ENCODE measurements at regions not wholly inside any gene's neighbourhood (a gene's known extent, or its start where the extent isn't known, plus 50 kb on each side); places are given as distances from the start of the nearest gene placed in this dataset.

DNA sequence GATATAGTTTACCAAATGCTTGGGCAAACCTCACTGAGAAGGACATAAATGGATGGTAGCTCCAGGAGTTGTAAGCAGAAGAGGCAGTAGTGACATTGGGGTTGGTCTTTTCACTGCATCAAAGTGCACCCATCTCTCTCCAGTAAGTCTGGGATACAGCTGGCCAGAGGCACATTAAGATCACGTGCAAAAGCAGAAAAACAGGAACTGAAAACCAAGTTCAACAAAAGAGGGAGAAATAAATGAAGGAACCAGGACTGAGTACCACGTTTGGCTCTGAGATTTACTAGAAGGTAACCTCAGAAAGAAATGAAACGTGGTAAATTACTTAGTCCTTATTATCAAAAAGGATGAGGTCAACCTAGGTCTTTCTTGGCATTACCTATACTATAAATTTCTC lies 259.2 kb downstream of the OSR1 start:
- 76% methylated on average over 3 of the region's 3 CpGs for WGBS
- Histone ChIP-seq H3K4me1 (ENCODE audit: control insufficient read depth in 4 of 4, insufficient read depth in 4 of 4, low read length in 3 of 4) (no peaks in the 10 kb centered on the region), H3K36me3 (ENCODE audit: control insufficient read depth in 4 of 4, insufficient read depth in 3 of 4, low read depth in 1 of 4, low read length in 3 of 4) (no peaks in the 10 kb centered on the region), H3K27ac (ENCODE audit: low read depth in 1 of 2, low read length in 2 of 2) (no peak overlapping the region), H3K4me3 (ENCODE audit: low read depth in 1 of 3, low read length in 3 of 3) (no peak overlapping the region), H3K27me3 (ENCODE audit: control insufficient read depth in 4 of 4, insufficient read depth in 4 of 4, low read length in 3 of 4) (no peaks in the 10 kb centered on the region), H3K9ac (ENCODE audit: low read depth in 1 of 2, low read length in 2 of 2) (no peak overlapping the region), H3K9me3 (ENCODE audit: control insufficient read depth in 4 of 4, low read length in 3 of 4) (no peaks in the 10 kb centered on the region)
- TF ChIP-seq TAF1 (conservative IDR thresholded peaks at IDR 0.05) = no peak
- TF ChIP-seq, protein P1, sequence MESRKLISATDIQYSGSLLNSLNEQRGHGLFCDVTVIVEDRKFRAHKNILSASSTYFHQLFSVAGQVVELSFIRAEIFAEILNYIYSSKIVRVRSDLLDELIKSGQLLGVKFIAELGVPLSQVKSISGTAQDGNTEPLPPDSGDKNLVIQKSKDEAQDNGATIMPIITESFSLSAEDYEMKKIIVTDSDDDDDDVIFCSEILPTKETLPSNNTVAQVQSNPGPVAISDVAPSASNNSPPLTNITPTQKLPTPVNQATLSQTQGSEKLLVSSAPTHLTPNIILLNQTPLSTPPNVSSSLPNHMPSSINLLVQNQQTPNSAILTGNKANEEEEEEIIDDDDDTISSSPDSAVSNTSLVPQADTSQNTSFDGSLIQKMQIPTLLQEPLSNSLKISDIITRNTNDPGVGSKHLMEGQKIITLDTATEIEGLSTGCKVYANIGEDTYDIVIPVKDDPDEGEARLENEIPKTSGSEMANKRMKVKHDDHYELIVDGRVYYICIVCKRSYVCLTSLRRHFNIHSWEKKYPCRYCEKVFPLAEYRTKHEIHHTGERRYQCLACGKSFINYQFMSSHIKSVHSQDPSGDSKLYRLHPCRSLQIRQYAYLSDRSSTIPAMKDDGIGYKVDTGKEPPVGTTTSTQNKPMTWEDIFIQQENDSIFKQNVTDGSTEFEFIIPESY (IDR thresholded peaks at IDR 0.05) = no peak
- no peak for TF ChIP-seq FOXA1 (IDR thresholded peaks at IDR 0.05)
- no peak for TF ChIP-seq CTCF (IDR thresholded peaks at IDR 0.05; ENCODE audit: low read depth, low read length, missing input control)
- TF ChIP-seq REST (IDR thresholded peaks at IDR 0.05) = no peak
- no peak for TF ChIP-seq ATF3 (IDR thresholded peaks at IDR 0.05)
- no peak for TF ChIP-seq EGR1 (IDR thresholded peaks at IDR 0.05; ENCODE audit: low read depth in 2 of 2)
- TF ChIP-seq JUND (IDR thresholded peaks at IDR 0.05) = no peak
- TF ChIP-seq YY1 (IDR thresholded peaks at IDR 0.05) = no peak
- no peak for TF ChIP-seq HNF4A (conservative IDR thresholded peaks at IDR 0.05)
- TF ChIP-seq HNF4G (IDR thresholded peaks at IDR 0.05) = no peak
- no peak for TF ChIP-seq MAX (IDR thresholded peaks at IDR 0.05)
- TF ChIP-seq FOXA2 (IDR thresholded peaks at IDR 0.05) = no peak
- TF ChIP-seq GABPA (IDR thresholded peaks at IDR 0.05 in 1 of 2, conservative IDR thresholded peaks at IDR 0.05 in 1 of 2) = no peak
- TF ChIP-seq RAD21 (IDR thresholded peaks at IDR 0.05) = no peak
- no peak for TF ChIP-seq NR2F2 (IDR thresholded peaks at IDR 0.05)
- TF ChIP-seq SP1 (IDR thresholded peaks at IDR 0.05) = no peak
- TF ChIP-seq RXRA (IDR thresholded peaks at IDR 0.05) = no peak
- no peak for DNase-seq (ENCODE audit: low spot score)

Data from liver (tissue), 8 donors.